Fibroblast of skin of left biceps (primary cell): ENCODE measurements at regions not wholly inside any gene's neighbourhood (a gene's known extent, or its start where the extent isn't known, plus 50 kb on each side); places are given as distances from the start of the nearest gene placed in this dataset.
"Not testable (repeated sequence)": the region's sequence is repeated elsewhere in the genome, so short reads cannot be mapped to it uniquely, and the experiment has no call there.

Experiments
- DNase-seq, 2 experiments: peaks; one replicate each; pipeline ENCODE4 v3.0.0-alpha.2; 2013; ENCODE audit warnings: low read depth in 2 of 2

DNA sequence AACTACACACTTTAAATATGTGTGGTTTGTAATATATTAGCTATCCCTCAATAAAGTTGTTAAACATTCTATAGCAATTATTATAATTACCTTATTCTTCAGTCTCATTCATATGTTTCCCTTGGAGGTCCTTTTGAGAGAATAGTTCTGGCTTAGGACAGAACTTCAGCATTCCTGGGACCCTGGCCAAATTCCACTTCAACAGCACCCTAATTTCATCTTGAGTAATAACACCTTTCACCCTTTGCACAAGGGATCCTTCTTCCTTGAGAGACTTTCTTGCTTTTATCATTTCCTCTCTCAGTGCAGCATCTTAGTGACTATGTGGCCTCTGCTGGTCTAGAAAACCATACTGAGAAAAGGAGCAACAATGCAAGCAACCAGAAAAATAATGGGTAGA is 255.9 kb downstream of the C11orf87 start:
- DNase-seq, result no peak

DNA sequence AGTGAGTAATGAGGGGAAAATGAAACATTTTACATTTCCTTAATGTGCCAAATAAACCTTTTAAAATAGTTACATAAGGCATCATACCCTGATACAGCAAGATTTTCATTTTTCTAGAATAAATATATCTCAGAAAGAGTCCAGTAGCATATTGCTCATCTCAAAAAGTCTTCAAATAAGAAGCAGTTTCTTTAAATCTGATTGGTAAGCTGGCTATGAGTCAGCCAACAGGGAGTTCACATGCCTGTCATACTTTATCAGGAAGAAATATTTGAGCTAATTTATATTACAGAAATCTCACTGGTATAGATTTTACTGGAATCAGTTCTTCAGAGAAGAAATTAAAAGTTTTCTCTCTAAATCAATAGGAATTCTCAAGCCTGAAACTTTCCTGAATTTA is 258.1 kb downstream of the C11orf87 start:
- peak; percentile 19 to 28 for DNase-seq

DNA sequence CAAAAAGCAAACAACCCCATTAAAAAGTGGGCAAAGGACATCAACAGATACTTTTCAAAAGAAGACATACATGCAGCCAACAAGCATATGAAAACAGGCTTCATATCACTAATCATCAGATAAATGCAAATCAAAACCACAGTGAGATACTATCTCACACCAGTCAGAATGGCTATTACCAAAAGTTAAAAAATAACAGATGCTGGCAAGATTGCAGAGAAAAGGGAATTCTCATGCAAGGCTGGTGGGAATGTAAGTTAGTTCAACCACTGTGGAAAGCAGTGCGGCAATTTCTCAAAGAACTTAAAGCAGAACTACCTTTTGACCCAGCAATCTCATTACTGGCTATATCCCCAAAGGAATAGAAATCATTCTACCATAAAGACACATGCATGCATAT is 260.8 kb downstream of the C11orf87 start:
- not testable (repeated sequence) for DNase-seq

- DNase-seq, result no peak
Measured at GRCh38 chr11:109695696-109696095, 273.7 kb downstream of the C11orf87 start.

GRCh38 chr11:109696191-109696897 is 274.4 kb downstream of the C11orf87 start:
- no peak for DNase-seq

GRCh38 chr11:109697140-109697843 is 275.3 kb downstream of the C11orf87 start:
- peak in 1 of 2 experiments; percentile 26 for DNase-seq

DNA sequence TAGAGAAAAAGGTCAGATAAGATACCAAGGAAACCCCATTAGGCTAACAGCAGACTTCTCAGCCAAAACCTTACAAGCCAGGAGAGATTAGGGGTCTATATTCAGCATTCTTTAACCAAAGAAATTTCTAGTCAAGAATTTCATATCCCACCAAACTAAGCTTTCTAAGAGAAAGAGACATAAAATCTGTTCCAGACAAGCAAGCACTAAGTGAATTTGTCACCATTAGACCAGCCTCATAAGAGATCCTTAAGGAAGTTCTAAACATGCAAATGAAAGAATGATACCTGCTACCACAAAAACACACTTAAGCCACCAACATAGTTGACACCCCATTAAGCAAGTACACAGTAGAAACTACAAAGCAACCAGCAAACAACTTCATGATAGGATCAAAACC is 276.2 kb downstream of the C11orf87 start:
- DNase-seq, result no peak

DNA sequence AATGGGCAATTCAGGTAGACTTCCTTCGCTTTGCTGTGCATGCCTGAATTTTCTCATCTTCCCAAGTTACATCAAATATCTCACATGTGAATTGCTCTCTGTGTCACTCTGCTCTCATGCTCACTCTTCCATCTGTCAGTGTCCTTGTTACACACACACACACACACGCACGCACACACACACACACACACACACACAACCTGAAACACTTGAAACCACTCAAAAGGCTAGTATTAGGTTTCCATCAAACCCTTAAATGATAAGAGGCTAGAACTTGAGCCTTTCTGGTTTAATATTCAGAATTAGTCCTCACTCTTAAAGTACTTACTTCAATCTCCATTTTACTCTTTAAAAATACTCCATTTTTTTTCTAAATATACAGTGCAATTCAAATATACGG is 282.4 kb downstream of the C11orf87 start:
- no peak for DNase-seq

GRCh38 chr11:109706945-109707344 is 285.0 kb downstream of the C11orf87 start:
- no peak for DNase-seq

DNA sequence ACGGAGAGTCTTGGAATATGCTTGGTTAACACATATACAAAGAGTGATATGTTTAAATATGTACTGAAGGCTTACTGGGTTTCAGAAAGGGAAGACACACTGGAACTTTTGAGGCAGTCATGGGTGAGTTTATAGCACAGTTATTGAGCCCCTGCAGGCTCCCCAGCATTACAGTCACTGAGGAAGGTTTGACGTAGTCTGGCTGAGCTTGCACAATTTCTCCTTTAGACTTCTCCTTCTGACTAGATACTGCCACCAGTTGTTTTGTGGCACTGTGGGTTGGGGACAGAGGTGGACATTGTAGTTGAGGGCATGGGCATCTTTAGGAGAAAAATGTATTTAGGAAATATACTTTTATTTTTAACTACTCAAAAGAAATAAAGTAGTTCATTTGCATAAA is 285.4 kb downstream of the C11orf87 start:
- no peak for DNase-seq

GRCh38 chr11:109708184-109708583 is 286.2 kb downstream of the C11orf87 start:
- no peak for DNase-seq

- DNase-seq, result not testable (repeated sequence)
Measured at GRCh38 chr11:109714444-109714843, 292.5 kb downstream of the C11orf87 start.

- not testable (repeated sequence) for DNase-seq
Measured at GRCh38 chr11:109715424-109715823, 293.4 kb downstream of the C11orf87 start.

GRCh38 chr11:109726061-109726460 is 304.1 kb downstream of the C11orf87 start:
- DNase-seq, result no peak

- DNase-seq, result no peak
Measured at GRCh38 chr11:109728056-109728455, 306.1 kb downstream of the C11orf87 start.

- DNase-seq, result no peak
Measured at GRCh38 chr11:109729761-109730160, 307.8 kb downstream of the C11orf87 start.

- no peak for DNase-seq
Measured at GRCh38 chr11:109730669-109731068, 308.7 kb downstream of the C11orf87 start.

DNA sequence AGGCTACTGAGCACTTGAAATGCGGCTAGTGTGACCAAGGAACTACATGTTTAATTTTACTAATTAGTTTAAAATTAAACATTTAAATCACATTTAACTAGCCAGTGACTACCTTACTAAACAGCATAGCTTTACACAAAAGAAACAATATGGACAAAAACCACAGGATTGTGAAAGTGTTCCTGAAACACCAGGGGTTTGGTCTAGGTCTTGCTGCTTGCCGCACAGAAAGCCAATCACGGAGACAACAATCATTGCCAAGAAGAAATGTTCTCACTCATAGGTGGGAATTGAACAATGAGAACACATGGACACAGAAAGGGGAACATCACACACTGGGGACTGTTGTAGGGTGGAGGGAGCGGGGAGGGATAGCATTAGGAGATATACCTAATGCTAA is 309.5 kb downstream of the C11orf87 start:
- DNase-seq, result no peak

DNA sequence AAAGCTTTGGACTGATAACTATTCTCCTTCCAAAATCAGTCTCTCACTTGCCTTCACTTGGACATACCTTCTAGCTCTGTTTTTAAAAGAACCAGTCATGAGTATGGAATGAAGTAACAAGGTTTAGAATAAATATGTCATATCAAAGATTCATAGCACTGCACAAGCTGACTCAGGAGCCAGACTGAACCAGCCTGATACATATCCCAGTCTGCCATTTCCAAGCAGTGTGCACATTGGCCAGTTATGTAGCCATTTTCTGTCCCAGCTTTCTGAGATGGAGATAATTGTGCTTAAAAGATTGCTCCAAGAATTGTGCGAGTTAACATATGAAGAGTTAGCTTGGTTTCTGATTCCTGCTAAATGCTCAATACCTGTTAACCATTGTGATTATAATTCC is 311.3 kb downstream of the C11orf87 start:
- no peak for DNase-seq

DNA sequence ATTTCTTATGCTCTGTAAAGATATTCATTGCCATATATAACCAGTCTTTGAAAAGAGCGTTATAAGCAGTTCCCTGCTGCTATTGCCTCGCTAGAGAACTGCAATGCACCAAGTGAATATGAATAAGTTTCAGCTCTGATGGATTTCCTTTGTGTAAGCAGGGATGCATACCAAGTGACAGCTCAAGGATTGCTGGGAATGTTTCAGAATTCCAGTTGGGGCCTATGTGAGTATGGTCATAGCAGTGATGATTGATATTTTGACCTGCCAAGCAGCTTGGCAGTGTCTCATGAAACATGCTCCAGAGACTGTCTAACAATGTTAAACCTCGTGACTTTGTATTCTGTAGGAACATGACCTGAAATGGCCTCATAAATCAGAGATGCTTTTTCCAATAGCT is 312.6 kb downstream of the C11orf87 start:
- peak; percentile 36 to 55 for DNase-seq

GRCh38 chr11:109735128-109735527 is 313.1 kb downstream of the C11orf87 start:
- no peak for DNase-seq

- DNase-seq, result no peak
Measured at GRCh38 chr11:109739379-109739778, 317.4 kb downstream of the C11orf87 start.

DNA sequence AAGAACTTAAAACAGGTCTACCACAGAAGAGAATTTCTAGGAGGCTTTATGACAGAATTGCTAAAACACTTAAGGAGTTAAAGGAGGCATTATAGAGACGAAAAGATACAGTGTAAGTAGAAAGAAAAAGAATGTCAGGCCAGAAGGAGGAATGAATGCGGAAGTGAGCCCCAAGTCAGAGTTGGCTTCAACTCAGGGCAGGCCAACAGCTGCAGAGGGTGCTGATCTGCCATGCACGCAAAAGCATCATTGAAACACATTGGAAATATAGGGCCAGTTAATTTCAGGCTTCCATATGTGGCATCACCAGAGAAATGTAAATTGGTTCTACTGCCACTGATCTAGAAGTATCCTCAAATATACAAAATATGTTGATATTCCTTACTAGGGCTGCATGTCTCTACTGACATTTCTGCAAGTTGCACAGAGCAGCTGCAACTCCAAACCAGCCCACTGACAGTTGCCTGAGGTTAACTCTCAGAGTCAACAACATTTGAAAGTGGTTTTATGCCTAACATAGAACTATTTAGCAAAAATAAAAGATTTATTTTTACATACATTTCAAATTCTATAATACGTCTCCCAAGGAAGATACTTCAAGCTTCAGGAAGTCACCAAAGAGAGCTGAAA is 324.1 kb downstream of the C11orf87 start:
- DNase-seq, result no peak
